ENCODE measurements at regions not wholly inside any gene's neighbourhood (a gene's known extent, or its start where the extent isn't known, plus 50 kb on each side); places are given as distances from the start of the nearest gene placed in this dataset.

DNA sequence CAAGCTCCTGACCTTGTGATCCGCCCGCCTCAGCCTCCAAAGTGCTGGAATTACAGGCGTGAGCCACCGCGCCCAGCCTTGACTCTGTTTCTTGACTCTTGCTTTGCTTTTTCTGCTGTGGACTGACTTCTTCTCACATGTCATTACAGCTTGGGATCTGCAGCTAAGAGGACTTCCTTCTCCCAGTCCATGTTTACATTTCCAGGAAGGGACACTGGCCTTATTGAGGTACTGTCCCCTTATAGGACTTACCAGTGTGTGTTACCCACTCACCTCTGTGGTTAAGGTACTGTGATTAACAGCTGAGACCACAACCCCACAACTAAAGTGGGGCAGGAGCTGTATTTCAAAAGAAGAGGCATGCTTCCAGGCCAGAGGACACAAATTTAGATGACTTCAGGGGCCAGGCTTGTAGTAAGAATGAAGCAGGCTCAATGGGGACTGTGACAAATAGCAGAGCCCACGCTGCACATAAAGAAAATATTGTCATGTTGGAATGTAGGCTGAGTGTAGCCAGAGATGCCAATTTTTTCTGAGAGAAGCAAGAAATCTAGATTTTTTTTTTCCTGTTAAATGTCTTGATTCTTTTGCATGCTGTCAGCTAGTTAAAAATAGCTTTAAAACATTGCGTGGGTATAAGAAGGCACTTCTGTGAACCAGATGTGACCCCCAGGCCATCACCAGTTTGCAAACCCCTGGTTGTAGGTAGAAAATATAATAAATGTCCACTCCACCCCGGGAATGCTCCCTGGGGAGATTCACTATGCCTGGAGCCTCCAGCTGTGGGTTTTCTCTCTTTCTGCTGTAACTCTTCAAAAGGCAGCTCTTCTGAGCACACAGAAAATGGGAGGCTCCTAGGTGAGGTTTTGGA, 75.0 kb downstream of the PTPDC1 start:
- Mint-ChIP-seq H3K36me3 (ENCODE audit: unreplicated experiment) (no peaks in the 10 kb centered on the region), H3K27ac (ENCODE audit: unreplicated experiment) (no peak overlapping the region), H3K4me1 (ENCODE audit: low read depth, unreplicated experiment) (no peaks in the 10 kb centered on the region), H3K27me3 (ENCODE audit: unreplicated experiment) (no peaks in the 10 kb centered on the region), H3K4me3 (ENCODE audit: unreplicated experiment) (no peak overlapping the region), H3K9me3 (ENCODE audit: unreplicated experiment) (no peaks in the 10 kb centered on the region)
- DNase-seq = no peak
- TF ChIP-seq, protein P1, sequence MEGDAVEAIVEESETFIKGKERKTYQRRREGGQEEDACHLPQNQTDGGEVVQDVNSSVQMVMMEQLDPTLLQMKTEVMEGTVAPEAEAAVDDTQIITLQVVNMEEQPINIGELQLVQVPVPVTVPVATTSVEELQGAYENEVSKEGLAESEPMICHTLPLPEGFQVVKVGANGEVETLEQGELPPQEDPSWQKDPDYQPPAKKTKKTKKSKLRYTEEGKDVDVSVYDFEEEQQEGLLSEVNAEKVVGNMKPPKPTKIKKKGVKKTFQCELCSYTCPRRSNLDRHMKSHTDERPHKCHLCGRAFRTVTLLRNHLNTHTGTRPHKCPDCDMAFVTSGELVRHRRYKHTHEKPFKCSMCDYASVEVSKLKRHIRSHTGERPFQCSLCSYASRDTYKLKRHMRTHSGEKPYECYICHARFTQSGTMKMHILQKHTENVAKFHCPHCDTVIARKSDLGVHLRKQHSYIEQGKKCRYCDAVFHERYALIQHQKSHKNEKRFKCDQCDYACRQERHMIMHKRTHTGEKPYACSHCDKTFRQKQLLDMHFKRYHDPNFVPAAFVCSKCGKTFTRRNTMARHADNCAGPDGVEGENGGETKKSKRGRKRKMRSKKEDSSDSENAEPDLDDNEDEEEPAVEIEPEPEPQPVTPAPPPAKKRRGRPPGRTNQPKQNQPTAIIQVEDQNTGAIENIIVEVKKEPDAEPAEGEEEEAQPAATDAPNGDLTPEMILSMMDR (IDR thresholded peaks at IDR 0.05; ENCODE audit: partially characterized antibody, unreplicated experiment) = no peak

DNA sequence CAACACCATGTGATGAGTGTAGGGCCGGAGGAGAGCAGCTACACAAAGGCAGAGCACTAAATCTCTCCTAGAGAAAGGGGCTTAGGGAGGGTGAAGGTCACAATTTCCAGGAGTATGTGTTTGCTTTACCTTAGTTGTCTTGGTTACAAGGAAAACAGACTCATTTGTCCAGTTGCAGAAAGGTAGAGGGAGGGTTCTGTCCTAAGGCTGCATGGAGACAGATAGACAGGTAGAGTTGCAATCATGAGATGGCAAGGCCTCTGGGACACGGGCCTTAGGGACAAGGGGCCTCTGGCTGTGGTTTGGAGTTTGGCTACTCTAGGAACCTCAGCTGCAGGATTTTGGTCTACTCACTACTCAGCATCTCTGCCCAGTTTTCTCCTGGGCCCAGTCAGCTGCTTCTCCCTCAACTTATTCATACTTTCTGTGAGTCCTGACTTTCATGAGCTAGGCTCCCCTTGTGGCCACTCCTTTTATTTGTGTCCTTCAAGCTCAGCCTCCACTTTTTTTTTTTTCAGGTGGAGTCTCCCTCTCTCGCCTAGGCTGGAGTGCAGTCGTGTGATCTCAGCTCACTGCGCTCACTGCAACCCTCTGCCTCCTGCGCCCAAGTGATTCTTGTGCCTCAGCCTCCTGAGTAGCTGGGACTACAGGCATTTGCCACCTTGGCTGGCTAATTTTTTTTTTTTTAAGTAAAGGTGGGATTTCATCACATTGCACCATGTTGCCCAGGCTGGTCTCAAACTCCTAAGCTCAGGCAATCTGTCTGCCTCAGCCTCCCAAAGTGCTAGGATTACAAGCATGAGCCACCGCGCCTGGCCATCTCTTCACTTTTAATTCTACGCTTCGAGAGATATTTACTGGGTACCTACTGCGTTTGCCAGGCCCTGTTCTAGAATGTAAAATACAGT, 76.6 kb downstream of the PTPDC1 start:
- no peak for DNase-seq
- H3K36me3 Mint-ChIP-seq (ENCODE audit: unreplicated experiment) = no peaks in the 10 kb centered on the region
- peaks cover 4% of the 10 kb centered on the region for H3K9me3 Mint-ChIP-seq (ENCODE audit: unreplicated experiment)
- peaks cover 5% of the 10 kb centered on the region for H3K27me3 Mint-ChIP-seq (ENCODE audit: unreplicated experiment)
- TF ChIP-seq, protein P1 (IDR thresholded peaks at IDR 0.05; ENCODE audit: partially characterized antibody, unreplicated experiment) = no peak
- H3K27ac Mint-ChIP-seq (ENCODE audit: unreplicated experiment) = no peak overlapping the region
- H3K4me3 Mint-ChIP-seq (ENCODE audit: unreplicated experiment) = no peak overlapping the region
- H3K4me1 Mint-ChIP-seq (ENCODE audit: low read depth, unreplicated experiment) = no peaks in the 10 kb centered on the region

DNA sequence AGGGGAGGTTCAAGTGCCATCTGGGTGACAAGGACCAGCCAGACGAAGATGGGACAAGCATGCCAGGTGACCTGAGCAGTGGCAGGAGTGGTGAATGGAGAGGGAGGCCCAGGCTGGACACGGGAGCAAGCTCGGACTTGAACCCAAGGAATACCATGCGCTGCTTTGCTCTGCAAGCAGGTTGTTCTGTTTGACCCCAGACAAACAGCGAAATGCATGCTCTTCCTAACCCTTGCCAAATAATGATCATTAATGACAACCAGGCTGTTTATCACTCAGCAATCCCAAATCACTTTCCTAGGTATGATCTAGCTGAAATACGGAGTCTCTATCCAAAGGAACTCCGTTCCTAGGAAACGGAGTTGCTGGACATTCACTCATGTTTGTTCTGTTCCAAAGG, 77.4 kb downstream of the PTPDC1 start:
- DNase-seq = no peak
- H3K4me1 Mint-ChIP-seq (ENCODE audit: low read depth, unreplicated experiment) = no peaks in the 10 kb centered on the region
- TF ChIP-seq, protein P1 (IDR thresholded peaks at IDR 0.05; ENCODE audit: partially characterized antibody, unreplicated experiment) = no peak
- peaks cover 4% of the 10 kb centered on the region for H3K9me3 Mint-ChIP-seq (ENCODE audit: unreplicated experiment)
- H3K27ac Mint-ChIP-seq (ENCODE audit: unreplicated experiment) = no peak overlapping the region
- H3K36me3 Mint-ChIP-seq (ENCODE audit: unreplicated experiment) = no peaks in the 10 kb centered on the region
- H3K27me3 Mint-ChIP-seq (ENCODE audit: unreplicated experiment) = peaks cover 5% of the 10 kb centered on the region
- no peak overlapping the region for H3K4me3 Mint-ChIP-seq (ENCODE audit: unreplicated experiment)

DNA sequence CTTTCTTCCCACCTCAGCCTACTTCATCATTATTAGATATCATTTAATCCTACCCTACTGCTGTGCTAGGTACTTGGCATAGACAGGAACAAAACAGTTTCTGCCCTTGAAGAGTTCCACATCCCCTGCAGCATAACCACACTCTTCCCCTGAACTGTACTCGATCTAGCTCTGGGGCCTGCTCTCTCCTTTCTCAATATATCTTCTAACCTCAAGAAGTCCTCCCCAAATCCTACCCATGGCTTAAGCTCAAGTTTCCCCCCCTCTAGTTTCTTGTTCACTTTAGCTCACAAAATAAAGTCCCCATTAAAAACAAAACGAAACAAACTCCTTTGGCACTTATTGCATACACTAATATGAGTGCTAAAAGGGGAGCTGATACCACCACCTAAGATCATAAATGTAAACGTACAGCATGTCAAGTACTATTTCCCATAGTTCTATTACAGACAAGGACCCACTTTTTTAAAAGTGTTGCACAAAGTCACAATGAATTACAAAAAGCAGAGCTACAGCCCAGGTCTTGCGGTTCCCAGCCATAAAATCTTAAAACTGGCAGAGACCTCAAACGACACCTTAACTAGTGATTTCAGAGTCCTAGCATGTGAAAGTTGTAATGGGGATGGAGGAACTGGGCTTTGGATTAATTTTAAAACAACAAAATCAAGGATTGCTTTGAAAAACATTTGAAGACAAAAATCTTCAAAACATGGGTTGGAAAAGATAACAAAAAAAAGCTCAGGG, 80.7 kb downstream of the PTPDC1 start:
- Mint-ChIP-seq H3K27ac (ENCODE audit: unreplicated experiment) (peak overlapping the region; percentile 79), H3K27me3 (ENCODE audit: unreplicated experiment) (peaks cover 7% of the 10 kb centered on the region), H3K9me3 (ENCODE audit: unreplicated experiment) (peaks cover 11% of the 10 kb centered on the region), H3K4me1 (ENCODE audit: low read depth, unreplicated experiment) (peaks cover 13% of the 10 kb centered on the region), H3K4me3 (ENCODE audit: unreplicated experiment) (peak overlapping the region; percentile 87), H3K36me3 (ENCODE audit: unreplicated experiment) (no peaks in the 10 kb centered on the region)
- TF ChIP-seq, protein P1 (IDR thresholded peaks at IDR 0.05; ENCODE audit: partially characterized antibody, unreplicated experiment) = no peak
- no peak for DNase-seq
